Renal pelvis (tissue), 1 donor: ENCODE measurements at regions not wholly inside any gene's neighbourhood (a gene's known extent, or its start where the extent isn't known, plus 50 kb on each side); places are given as distances from the start of the nearest gene placed in this dataset.
"Not testable (repeated sequence)": the region's sequence is repeated elsewhere in the genome, so short reads cannot be mapped to it uniquely, and the experiment has no call there.

Source experiments
- DNase-seq: peaks from one replicate; pipeline ENCODE4 v3.0.0-alpha.2; 2013

- DNase-seq = no peak
These were observed 301.1 kb downstream of the PAX3 start for GRCh38 chr2:221997683-221998082.

DNA sequence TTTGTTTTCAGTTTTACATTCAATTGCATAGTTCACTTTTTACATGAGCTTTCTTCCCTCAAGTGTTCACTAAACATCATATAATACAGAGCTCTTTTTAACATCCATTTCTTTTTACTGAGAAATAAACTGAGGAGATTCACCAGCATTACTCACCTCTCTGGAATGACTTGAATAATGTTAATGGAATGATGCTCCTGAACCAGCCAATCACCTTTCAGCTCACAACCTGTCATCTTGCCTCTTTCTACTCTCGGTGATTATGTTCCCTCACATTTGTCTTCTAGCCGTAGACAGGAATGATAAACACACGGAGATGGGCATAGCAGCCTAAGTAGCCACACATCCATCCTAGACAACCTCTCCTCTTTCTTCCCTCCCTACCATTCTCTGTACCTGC lies 301.7 kb downstream of the PAX3 start:
- no peak for DNase-seq

- no peak for DNase-seq
These were observed 303.9 kb downstream of the PAX3 start for GRCh38 chr2:221994926-221995325.

- DNase-seq = not testable (repeated sequence)
These were observed 314.4 kb downstream of the PAX3 start for GRCh38 chr2:221984376-221984775.

DNA sequence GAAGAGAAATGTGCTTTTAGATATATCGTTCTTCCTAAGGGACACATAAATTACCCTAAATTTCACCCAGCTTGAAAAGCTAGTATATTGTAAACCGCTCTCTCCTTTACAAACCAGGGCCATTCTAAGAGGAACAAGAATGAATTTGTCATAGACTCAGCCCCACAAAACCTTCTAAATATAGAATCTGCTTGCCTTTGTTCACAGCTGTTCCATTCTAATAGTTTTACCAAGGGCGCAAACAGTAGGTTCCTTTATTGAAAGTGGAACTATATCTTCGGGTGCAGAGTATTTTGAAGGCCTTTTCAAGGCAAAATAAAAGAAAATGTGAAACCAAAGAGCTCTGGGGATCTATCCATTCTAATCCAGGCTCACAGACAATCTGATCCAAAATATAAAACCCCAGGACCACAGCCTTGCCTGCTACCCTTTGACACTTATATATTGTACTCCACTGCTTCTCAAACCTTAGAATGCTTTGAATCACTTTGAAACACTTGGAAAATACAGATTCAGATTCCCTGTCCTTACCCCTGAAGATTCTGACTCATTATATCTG lies 316.8 kb downstream of the PAX3 start:
- no peak for DNase-seq

- DNase-seq = no peak
These were observed 323.6 kb downstream of the PAX3 start for GRCh38 chr2:221975151-221975550.

- DNase-seq = no peak
These were observed 324.9 kb downstream of the PAX3 start for GRCh38 chr2:221973902-221974301.

GRCh38 chr2:221973502-221973901 lies 325.3 kb downstream of the PAX3 start:
- no peak for DNase-seq

DNA sequence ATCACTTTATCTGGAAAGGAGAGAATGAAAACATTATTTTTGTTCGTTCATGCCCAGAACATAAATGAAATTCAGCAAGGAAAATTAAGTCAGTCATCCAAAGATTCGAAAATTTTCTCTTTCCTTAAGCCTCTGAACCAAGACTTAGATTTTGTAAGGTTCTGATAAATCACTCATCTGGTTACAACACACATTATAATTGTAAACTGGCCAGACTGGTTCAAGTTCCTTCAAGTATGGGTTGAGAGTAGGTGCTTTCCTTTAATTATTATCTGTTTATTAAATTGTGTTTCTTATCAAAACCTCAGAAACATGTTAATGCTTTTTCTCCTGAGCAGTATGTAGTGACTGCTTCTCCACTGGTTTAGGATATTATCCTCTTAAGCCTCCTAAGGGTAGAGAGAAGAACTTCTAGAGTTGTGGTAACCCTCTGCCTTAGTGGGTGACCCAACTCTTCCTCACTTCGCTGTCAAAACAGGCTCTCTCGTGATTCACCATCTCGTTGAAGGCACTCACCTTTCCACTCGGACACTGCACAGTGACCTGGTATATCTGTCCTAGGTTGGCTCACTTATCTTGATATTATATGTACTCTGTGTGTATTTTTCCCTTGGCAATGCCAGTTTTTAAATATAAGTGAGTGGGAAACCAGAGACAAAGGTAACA lies 325.9 kb downstream of the PAX3 start:
- DNase-seq = no peak

GRCh38 chr2:221970389-221970788 lies 328.4 kb downstream of the PAX3 start:
- DNase-seq = no peak

GRCh38 chr2:221969830-221970144 lies 329.0 kb downstream of the PAX3 start:
- DNase-seq = no peak

DNA sequence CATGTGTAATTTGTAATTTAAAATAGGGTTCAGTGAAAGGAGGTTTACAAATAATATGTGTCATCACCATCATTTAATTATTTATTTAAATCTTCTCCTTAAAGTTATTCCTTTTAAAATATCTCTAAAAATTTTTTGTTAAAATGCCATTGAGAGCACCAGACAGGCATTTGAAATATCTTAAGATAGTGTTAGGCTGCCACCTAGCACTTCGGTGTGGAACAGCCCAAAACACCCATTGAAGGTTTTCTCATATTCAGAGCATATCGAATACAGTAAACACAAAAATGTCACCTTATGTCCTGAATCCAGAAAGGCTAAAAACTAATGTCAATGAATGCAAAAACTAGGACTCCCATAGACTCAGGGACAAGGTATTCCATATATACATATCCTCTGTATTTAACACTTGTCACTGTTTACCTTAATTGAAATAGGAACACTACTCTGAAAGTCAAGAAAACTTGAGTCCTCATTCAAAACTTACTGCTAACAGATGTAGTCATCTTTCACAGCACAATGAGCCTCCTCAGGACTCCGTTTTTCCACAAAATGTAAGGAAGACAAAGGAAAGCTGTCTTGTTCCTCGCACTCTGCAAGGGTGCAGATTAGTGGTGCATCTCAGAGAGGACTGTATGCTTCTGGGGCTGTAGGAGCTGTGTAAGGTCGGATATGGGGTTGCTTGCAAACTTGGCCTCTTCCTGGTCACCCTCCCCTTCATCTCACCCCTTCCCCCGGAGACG lies 329.5 kb downstream of the PAX3 start:
- peak; percentile 38 for DNase-seq

DNA sequence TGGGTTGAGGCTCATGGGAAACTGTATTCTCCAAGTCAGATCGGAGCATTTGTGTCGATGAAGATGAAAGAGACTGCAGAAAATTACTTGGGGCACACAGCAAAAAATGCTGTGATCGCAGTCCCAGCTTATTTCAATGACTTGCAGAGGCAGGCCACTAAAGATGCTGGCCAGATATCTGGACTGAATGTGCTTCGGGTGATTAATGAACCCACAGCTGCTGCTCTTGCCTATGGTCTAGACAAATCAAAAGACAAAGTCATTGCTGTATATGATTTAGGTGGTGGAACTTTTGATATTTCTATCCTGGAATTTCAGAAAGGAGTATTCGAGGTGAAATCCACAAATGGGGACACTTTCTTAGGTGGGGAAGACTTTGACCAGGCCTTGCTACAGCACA lies 336.6 kb downstream of the PAX3 start:
- DNase-seq = no peak

GRCh38 chr2:221961561-221961960 lies 337.2 kb downstream of the PAX3 start:
- no peak for DNase-seq

- DNase-seq = no peak
These were observed 340.6 kb downstream of the PAX3 start for GRCh38 chr2:221958224-221958623.

DNA sequence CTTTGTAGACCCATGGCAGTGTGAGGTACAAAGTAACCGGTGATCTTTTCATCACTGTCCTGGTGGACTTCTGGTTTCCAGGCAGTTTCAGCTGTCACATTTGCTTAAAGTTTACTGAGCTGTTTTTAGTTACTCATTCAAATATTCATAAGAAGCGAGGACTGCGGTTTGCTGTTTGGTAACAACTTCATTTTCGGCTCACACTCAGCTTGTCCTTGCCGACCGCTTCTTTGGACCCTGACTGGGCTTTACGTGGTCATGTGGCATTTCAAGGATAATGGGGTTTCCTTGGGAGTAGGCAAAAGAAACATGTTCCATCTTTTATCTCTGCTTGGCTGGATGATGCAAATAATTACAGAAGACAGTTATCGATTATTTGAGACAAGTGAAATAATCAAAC lies 350.7 kb downstream of the PAX3 start:
- DNase-seq = no peak

DNA sequence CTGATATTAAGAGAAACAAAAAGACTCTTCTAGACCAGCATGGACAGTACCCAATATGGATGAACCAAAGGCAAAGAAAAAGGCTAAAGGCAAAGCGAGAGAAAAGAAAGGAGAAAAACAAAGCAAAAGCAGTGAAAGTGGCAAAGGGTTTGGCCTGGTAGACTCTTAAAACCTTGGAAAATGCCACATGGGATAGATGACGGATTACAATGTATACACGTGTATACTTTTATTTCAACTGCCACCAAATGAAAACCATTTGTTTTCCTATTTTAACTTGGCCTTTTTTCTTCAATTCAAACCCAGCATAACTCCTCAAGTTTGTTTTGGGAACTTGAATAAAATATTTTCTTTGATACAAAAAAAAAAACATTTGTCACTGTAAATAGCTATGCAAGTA lies 354.3 kb downstream of the PAX3 start:
- DNase-seq = not testable (repeated sequence)

- no peak for DNase-seq
These were observed 355.6 kb downstream of the PAX3 start for GRCh38 chr2:221943076-221943810.

DNA sequence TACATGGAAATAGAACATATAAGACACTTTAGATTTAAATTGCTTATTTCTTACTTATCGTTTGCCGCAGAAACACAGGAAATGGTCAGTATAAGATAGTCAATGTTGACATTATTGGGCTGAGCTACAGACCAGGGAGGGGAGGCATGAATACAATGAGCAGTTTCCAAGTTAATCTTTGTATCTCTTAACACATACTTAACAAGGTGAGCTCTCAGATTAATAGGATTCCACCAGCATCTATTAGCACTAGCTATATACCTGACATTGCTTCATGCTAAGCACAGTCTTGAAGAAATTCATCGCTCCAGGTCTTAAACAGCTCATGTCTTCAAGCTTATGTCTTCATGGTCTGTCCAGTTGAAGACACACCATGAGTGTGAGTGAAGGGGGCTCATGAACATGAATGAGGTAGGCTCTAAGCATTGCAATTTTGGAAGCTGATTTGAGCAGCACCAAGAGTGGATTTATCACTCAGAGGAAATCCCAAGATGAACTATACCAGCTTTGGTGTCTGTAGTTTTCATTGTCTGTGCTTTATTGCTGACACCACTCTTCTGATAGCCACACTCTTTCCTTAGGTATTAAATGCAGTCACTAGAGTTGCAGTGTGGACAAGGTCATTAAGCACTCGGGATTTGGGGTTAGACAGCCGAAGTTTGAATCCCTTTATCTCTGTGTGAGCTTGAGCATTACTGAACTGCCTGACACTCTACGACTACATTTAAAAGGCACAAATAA lies 359.3 kb upstream of the EPHA4 start:
- DNase-seq = no peak

DNA sequence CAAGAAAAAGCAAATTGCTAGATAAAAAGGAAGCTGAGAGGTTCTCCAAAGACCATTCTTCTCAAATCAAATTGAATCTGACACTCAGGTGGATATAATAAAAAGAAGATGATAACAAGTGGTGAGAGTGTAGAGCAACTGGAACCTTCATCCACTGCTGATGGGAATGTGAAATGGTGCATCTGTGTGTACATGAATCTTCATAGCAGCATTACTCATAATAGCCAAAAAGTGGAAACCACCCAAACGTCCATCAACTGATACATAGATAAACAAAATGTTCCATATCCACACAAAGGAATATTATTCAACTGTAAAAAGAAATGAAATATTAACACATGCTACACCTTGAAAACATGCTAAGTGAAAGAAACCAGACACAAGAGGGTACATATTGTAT lies 357.2 kb upstream of the EPHA4 start:
- no peak for DNase-seq

DNA sequence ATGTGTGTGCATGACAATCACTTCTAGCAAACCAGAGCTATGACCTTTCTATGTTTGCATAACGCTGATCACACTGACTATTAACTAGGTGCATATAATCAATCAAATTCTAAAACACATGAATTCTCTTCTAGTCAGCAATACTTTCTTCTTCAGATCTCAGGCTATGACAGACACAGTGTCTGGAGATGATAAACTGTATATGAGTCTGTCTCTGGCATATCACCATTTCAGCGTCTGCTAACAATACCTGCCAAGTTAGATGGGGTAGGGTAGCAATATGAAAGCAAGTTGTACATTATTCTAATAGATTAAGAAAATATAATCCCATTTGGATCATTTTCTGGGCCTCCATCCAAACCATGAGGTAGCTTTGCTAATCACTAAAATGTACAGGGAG lies 354.2 kb upstream of the EPHA4 start:
- DNase-seq = no peak

DNA sequence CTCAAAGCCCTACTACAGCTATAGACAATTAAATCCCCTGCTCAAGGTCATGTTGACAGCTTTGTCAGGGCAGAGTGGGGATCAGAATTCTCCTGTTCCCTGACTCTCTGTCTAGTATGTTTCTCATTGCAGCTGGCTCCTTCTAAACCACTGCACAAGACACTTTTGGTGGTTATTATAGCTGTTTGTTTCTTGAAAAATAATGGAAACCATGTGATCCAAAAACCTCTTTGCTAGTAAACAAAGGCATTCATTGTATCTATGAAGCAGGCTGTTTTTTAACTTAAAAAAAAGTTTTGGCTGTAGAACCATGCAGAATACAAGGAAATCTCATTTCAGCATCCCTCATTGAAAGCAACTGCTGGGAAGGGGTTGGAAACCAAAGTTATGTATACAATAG lies 352.5 kb upstream of the EPHA4 start:
- DNase-seq = no peak
